ENCODE measurements at regions not wholly inside any gene's neighbourhood (a gene's known extent, or its start where the extent isn't known, plus 50 kb on each side); places are given as distances from the start of the nearest gene placed in this dataset.

DNA sequence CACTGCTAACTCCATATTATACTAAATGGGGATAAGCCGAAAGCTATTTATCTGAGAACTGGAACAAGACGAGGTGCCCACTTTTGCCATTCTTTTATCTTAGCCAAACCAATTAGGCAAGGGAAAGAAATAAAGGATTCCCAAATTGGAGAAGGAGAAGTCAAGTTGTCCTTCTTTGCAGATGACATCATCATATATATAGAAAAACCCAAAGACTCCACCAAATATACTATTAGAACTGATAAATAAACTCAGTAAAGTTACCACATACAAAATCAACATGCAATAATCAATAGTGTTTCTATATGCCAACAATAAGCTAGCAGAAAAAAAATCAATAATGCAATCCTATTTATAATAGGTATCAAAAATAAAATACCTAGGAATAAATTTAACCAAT is 570.3 kb upstream of the EPHA7 start:
- TF ChIP-seq, protein P1, sequence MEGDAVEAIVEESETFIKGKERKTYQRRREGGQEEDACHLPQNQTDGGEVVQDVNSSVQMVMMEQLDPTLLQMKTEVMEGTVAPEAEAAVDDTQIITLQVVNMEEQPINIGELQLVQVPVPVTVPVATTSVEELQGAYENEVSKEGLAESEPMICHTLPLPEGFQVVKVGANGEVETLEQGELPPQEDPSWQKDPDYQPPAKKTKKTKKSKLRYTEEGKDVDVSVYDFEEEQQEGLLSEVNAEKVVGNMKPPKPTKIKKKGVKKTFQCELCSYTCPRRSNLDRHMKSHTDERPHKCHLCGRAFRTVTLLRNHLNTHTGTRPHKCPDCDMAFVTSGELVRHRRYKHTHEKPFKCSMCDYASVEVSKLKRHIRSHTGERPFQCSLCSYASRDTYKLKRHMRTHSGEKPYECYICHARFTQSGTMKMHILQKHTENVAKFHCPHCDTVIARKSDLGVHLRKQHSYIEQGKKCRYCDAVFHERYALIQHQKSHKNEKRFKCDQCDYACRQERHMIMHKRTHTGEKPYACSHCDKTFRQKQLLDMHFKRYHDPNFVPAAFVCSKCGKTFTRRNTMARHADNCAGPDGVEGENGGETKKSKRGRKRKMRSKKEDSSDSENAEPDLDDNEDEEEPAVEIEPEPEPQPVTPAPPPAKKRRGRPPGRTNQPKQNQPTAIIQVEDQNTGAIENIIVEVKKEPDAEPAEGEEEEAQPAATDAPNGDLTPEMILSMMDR (IDR thresholded peaks at IDR 0.05) = no peak
- TF ChIP-seq POLR2A (IDR thresholded peaks at IDR 0.05) (no peak), EP300 (IDR thresholded peaks at IDR 0.05) (no peak), POLR2AphosphoS5 (IDR thresholded peaks at IDR 0.05) (no peak)
